Tibial nerve (tissue), 4 donors: ENCODE measurements at regions not wholly inside any gene's neighbourhood (a gene's known extent, or its start where the extent isn't known, plus 50 kb on each side); places are given as distances from the start of the nearest gene placed in this dataset.

ENCODE experiments used
- DNase-seq, 2 donors: peaks; one replicate each; pipeline ENCODE4 v3.0.0-alpha.2; 2019; ENCODE audit warnings: low spot score in 2 of 2
- H3K27ac ChIP-seq, 4 donors: fragments of 200-600 bp; sonication (generic) in 3 of 4; one replicate each; pipeline ENCODE4 v1.5.1; 2017 to 2019; ENCODE audit warnings: mild to moderate bottlenecking in 1 of 4
- H3K27me3 ChIP-seq, 2 donors: fragments of 200-600 bp; sonication (generic) in 1 of 2; one replicate each; pipeline versions ENCODE4 v1.5.1 to v1.6.0; 2017 to 2019
- H3K36me3 ChIP-seq, 3 donors: fragments of 200-600 bp; sonication (generic); one replicate each; pipeline ENCODE4 v1.5.1; 2018 to 2019
- H3K4me1 ChIP-seq, 4 donors: fragments of 200-600 bp; sonication (generic) in 3 of 4; one replicate each; pipeline ENCODE4 v1.5.1; 2017 to 2019
- H3K4me3 ChIP-seq, 4 donors: fragments of 200-600 bp; sonication (generic) in 3 of 4; one replicate each; pipeline ENCODE4 v1.5.1; 2017 to 2019; ENCODE audit warnings: mild to moderate bottlenecking in 1 of 4, moderate library complexity in 1 of 4
- H3K9me3 ChIP-seq, 4 donors: fragments of 200-600 bp; sonication (generic) in 3 of 4; one replicate each; pipeline ENCODE4 v1.5.1; 2017 to 2019
- CTCF ChIP-seq, 5 experiments: fragments of 200-600 bp in 3 of 5; fragments of 450-650 bp in 2 of 5; sonication (generic) in 3 of 5; IDR thresholded peaks; one replicate each; pipeline ENCODE4 v1.5.1; 2016 to 2019; ENCODE audit warnings: antibody characterized with exemption in 5 of 5, mild to moderate bottlenecking in 3 of 5, moderate library complexity in 2 of 5
- EP300 ChIP-seq, 2 donors: sonication (generic); formaldehyde crosslinking; IDR thresholded peaks; one replicate each; pipeline ENCODE4 v1.6.1; 2017; ENCODE audit warnings: antibody characterized with exemption in 2 of 2, mild to moderate bottlenecking in 1 of 2
- POLR2A ChIP-seq, 2 donors: fragments of 450-650 bp; IDR thresholded peaks; one replicate each; pipeline ENCODE4 v1.6.1; 2017; ENCODE audit warnings: antibody characterized with exemption in 2 of 2, mild to moderate bottlenecking in 2 of 2, moderate library complexity in 2 of 2
- WGBS, 2 donors: methylation state at CpG; one replicate each; pipeline ENCODE4 v1.1.5; 2018; 5-methylcytosine and 5-hydroxymethylcytosine counted together

DNA sequence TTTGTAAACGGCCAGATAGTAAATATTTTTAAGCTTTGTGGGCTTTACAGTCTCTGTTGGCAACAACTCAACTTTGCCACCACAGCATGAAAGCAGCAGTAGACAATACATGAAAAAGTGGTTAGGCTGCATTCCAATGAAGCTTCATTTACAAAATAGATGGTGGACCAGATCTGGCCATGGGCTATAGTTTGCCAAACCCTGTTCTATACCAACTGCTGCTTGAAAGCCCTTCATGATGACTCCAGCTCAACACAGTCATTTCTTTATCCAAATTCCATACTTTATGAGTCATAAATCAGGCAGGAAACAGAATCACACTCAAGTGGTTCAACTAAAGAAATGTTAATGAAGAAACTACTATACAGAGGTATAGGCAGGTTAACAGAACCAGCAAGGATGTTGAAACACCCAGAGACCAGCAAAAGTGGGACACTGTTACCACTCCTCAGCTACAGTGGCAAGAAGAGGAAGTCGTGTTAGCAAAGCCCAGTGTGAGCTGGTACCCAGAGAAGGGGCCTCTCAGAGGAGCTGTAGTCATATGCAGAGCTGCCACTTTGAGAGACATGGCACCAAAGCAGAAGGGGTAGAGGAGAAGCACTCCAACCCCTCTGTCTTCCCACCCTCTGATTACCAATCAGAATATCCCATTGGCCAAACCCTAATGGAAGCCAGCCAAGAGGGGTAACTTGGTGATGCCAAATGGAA is 72.5 kb downstream of the PRLHR start:
- Histone ChIP-seq H3K27me3 (no peaks in the 10 kb centered on the region), H3K27ac (no peak overlapping the region), H3K4me1 (no peaks in the 10 kb centered on the region), H3K4me3 (no peak overlapping the region), H3K9me3 (peaks cover 0 to 10% (median 0%) of the 10 kb centered on the region in 4 donors), H3K36me3 (no peaks in the 10 kb centered on the region)
- no peak for DNase-seq
- WGBS, 2 donors = 49 to 53% methylated on average over 2 of the region's 2 CpGs
- TF ChIP-seq EP300 (IDR thresholded peaks at IDR 0.05) (no peak), CTCF (IDR thresholded peaks at IDR 0.05) (no peak), POLR2A (IDR thresholded peaks at IDR 0.05) (no peak)

DNA sequence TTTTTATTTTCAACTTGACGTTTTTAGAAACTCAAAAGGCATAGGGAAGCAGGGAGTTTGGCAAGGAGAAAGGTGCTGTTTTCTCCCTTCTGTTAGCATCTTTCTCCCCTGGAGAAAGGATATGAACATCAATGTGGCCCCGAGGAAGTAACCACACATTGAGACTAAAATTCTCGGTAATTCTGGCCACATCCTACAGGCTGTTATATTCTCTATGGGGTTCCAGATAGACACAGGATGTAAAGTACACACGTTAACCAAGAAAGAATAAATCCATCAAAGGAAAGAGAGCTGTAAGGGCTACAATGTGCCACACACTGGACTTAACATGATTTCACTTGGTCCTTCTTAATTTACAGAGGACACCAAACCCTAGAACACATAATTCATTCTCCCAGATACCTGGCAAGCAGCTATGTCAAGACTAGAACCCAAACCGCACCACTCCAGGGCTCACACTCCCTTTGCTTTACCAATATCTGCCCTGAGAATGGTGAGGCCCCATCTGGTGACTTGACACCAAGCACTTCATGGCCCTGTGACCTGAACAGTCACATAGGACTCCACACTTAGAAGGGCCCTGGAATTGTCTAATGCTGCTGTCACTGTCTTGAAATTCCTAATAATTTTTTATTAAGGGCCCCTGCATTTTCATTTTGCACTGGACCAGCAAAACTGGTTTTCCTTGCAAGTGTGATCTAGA is 73.9 kb downstream of the PRLHR start:
- TF ChIP-seq CTCF (IDR thresholded peaks at IDR 0.05) (no peak), POLR2A (IDR thresholded peaks at IDR 0.05) (no peak), EP300 (IDR thresholded peaks at IDR 0.05) (no peak)
- Histone ChIP-seq H3K36me3 (no peaks in the 10 kb centered on the region), H3K9me3 (peaks cover 0 to 15% (median 0%) of the 10 kb centered on the region in 4 donors), H3K4me3 (no peak overlapping the region), H3K4me1 (no peaks in the 10 kb centered on the region), H3K27me3 (no peaks in the 10 kb centered on the region), H3K27ac (no peak overlapping the region)
- 74 to 77% methylated on average over 5 of the region's 5 CpGs for WGBS, 2 donors
- DNase-seq = no peak

DNA sequence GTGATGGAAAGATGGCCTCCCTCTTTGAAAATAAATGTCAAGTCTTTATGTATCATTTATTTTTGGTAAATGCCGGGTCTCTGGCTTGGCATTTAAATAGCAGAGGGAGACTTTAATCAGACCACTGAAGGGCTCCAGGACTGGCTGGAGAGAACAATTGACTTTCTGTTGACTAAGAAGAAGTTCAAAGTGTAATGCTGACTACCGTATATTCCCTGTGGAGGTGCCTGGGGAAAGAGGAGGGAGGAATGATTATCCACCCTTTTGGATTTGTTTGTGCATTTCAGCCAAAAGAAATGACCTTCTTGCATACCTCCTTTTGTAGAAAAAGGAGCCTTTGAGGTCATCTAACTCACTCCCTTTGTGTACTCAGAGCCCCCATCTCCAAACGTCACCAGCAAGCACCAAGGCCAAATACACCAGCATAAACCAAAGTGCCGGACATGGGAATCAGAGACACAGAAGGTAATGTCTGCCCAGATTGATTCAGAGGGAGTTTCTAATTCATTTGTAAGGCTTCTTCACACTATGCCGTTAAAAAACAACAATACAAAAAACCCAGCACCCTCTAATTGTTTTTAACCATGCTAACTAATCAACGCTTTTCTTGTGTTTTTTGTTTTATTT is 75.2 kb downstream of the PRLHR start:
- no peak overlapping the region for H3K4me3 ChIP-seq
- no peak for TF ChIP-seq EP300 (IDR thresholded peaks at IDR 0.05)
- TF ChIP-seq CTCF (IDR thresholded peaks at IDR 0.05) = no peak
- no peak for TF ChIP-seq POLR2A (IDR thresholded peaks at IDR 0.05)
- H3K4me1 ChIP-seq = no peaks in the 10 kb centered on the region
- no peaks in the 10 kb centered on the region for H3K36me3 ChIP-seq
- peaks cover 0 to 15% (median 0%) of the 10 kb centered on the region in 4 donors for H3K9me3 ChIP-seq
- H3K27me3 ChIP-seq = no peaks in the 10 kb centered on the region
- DNase-seq = no peak
- WGBS, 2 donors = 50 to 55% methylated on average over 6 of the region's 6 CpGs
- H3K27ac ChIP-seq = no peak overlapping the region

DNA sequence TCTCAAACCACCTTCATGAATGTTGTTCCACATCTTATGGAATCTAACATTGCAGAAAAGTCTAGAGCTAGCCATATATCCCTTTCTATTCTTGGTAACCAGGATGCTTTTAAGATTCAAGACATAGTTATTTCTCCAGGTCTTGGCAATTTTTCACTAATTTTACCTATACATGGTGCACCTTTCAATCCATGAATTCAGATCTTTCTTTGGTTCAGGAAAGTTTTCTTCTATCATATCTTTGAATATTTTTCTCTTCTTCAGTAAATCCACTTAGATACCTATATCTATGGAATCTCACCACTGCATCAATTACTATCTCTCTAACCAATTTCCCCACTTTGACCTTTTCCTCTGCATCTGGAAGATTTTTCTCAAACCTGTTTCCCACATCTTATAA is 77.4 kb downstream of the PRLHR start:
- H3K4me3 ChIP-seq = no peak overlapping the region
- no peak for DNase-seq
- peaks cover 0 to 15% (median 0%) of the 10 kb centered on the region in 4 donors for H3K9me3 ChIP-seq
- H3K36me3 ChIP-seq = no peaks in the 10 kb centered on the region
- TF ChIP-seq CTCF (IDR thresholded peaks at IDR 0.05) = no peak
- TF ChIP-seq POLR2A (IDR thresholded peaks at IDR 0.05) = no peak
- TF ChIP-seq EP300 (IDR thresholded peaks at IDR 0.05) = no peak
- H3K27ac ChIP-seq = no peak overlapping the region
- H3K4me1 ChIP-seq = no peaks in the 10 kb centered on the region
- H3K27me3 ChIP-seq = no peaks in the 10 kb centered on the region

DNA sequence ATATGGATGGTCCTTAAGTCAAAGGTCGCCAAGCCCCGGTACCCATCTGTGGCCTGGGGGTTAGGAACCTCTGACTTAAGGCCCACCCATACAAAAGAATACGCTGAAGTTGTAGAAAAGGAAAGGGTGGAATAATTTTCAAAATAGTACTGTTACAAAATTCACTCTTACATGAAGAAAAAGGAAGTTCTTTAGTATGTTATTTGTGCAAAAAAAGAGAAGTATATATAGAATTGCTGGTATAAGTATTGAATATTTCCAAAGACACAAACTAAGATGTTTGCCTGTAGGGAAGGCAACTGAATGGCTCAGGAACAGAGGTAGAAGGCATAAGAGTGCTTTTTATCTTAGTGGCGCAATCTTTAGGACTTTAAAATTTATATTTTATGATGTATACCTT is 78.7 kb downstream of the PRLHR start:
- H3K27me3 ChIP-seq = no peaks in the 10 kb centered on the region

More for the DNA sequence above, 78.7 kb downstream of the PRLHR start:
- no peaks in the 10 kb centered on the region for H3K4me1 ChIP-seq
- no peak for DNase-seq
- no peaks in the 10 kb centered on the region for H3K36me3 ChIP-seq
- WGBS, 2 donors = 83% methylated on average over 4 of the region's 4 CpGs
- no peak for TF ChIP-seq POLR2A (IDR thresholded peaks at IDR 0.05)
- no peak for TF ChIP-seq CTCF (IDR thresholded peaks at IDR 0.05)
- TF ChIP-seq EP300 (IDR thresholded peaks at IDR 0.05) = no peak
- H3K9me3 ChIP-seq = peaks cover 0 to 15% (median 0%) of the 10 kb centered on the region in 4 donors
- no peak overlapping the region for H3K4me3 ChIP-seq
- no peak overlapping the region for H3K27ac ChIP-seq
